ENCODE measurements at regions not wholly inside any gene's neighbourhood (a gene's known extent, or its start where the extent isn't known, plus 50 kb on each side); places are given as distances from the start of the nearest gene placed in this dataset.

DNA sequence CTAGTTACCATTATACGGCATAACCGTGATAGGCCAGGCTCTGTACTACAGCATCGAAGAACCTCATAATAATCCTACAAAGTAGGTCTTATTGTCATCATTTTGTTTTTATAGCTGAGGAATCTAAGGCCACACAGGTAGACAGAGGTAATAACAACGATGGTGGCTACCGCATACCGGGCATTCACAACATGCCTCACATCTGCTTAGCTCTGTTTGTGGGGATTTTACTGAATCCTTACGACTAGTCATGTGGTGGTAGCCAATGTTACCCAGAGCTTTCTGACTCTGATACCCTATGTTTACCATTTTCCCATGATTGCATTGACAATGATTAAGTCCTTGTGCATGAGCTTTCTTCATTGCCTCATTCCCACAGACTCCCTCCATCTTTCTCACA is 269.4 kb downstream of the TCF7L2 start:
- no peak overlapping the region for H2AK5ac ChIP-seq (ENCODE audit: low read depth, low read length)
- H3K27me3 ChIP-seq (ENCODE audit: control insufficient read depth in 3 of 3, insufficient read depth in 3 of 3, low read depth in 1 of 3, low read length in 3 of 3), result no peaks in the 10 kb centered on the region
- no peak overlapping the region for H2BK15ac ChIP-seq (ENCODE audit: low read length)
- no peak overlapping the region for H4K91ac ChIP-seq (ENCODE audit: low read depth, low read length, poor library complexity)
- no peaks in the 10 kb centered on the region for H3K9me3 ChIP-seq (replicated peaks in 1 of 2; ENCODE audit: control insufficient read depth in 2 of 2, insufficient read depth in 1 of 2, low read depth in 1 of 2, low read length in 2 of 2)
- H2BK120ac ChIP-seq (ENCODE audit: low read depth, low read length), result no peak overlapping the region
- WGBS, 2 donors (ENCODE audit: extremely low coverage in 2 of 2, insufficient read length in 2 of 2, insufficient replicate concordance in 1 of 2), result no CpG with 5 or more reads among the region's 7 CpGs
- no peak overlapping the region for H3K4me3 ChIP-seq (ENCODE audit: low read length in 2 of 2)
- no peak overlapping the region for H3K18ac ChIP-seq (ENCODE audit: low read length)
- H4K8ac ChIP-seq (ENCODE audit: low read depth, low read length), result no peak overlapping the region
- DNase-seq (ENCODE audit: low spot score), result no peak
- no peak overlapping the region for H3K23ac ChIP-seq (ENCODE audit: low read depth, low read length, poor library complexity)
- no peaks in the 10 kb centered on the region for H3K36me3 ChIP-seq (replicated peaks in 1 of 2; ENCODE audit: control insufficient read depth in 2 of 2, insufficient read depth in 2 of 2, low read length in 2 of 2)
- no peak overlapping the region for H2BK12ac ChIP-seq (ENCODE audit: low read length)
- H2AFZ ChIP-seq (ENCODE audit: low read length), result no peak overlapping the region
- no peak overlapping the region for H3K27ac ChIP-seq (replicated peaks; ENCODE audit: low read length)
- H3K4me1 ChIP-seq (ENCODE audit: control insufficient read depth in 2 of 2, insufficient read depth in 1 of 2, low read depth in 1 of 2, low read length in 2 of 2), result peaks cover 0 to 1% of the 10 kb centered on the region in 2 donors
- no peak overlapping the region for H3K9ac ChIP-seq (ENCODE audit: low read depth, low read length, poor library complexity)
- H2BK5ac ChIP-seq (ENCODE audit: low read length), result no peak overlapping the region
- H3K14ac ChIP-seq (ENCODE audit: low read length), result no peak overlapping the region
- H3K4me2 ChIP-seq (ENCODE audit: insufficient read depth, low read length, poor library complexity, severe bottlenecking), result no peak overlapping the region
- H3K4ac ChIP-seq (ENCODE audit: low read length), result no peak overlapping the region
- no peaks in the 10 kb centered on the region for H3K79me1 ChIP-seq (ENCODE audit: low read depth, low read length)

- no peak overlapping the region for H2BK120ac ChIP-seq (ENCODE audit: low read depth, low read length)
- no peak overlapping the region for H3K9ac ChIP-seq (ENCODE audit: low read depth, low read length, poor library complexity)
- no peak overlapping the region for H2BK5ac ChIP-seq (ENCODE audit: low read length)
- H3K9me3 ChIP-seq (replicated peaks in 1 of 2; ENCODE audit: control insufficient read depth in 2 of 2, insufficient read depth in 1 of 2, low read depth in 1 of 2, low read length in 2 of 2), result no peaks in the 10 kb centered on the region
- H3K4me2 ChIP-seq (ENCODE audit: insufficient read depth, low read length, poor library complexity, severe bottlenecking), result no peak overlapping the region
- no peak overlapping the region for H3K27ac ChIP-seq (replicated peaks; ENCODE audit: low read length)
- no peak overlapping the region for H4K8ac ChIP-seq (ENCODE audit: low read depth, low read length)
- H3K4me3 ChIP-seq (ENCODE audit: low read length in 2 of 2), result no peak overlapping the region
- H3K23ac ChIP-seq (ENCODE audit: low read depth, low read length, poor library complexity), result no peak overlapping the region
- H3K36me3 ChIP-seq (replicated peaks in 1 of 2; ENCODE audit: control insufficient read depth in 2 of 2, insufficient read depth in 2 of 2, low read length in 2 of 2), result no peaks in the 10 kb centered on the region
- H3K18ac ChIP-seq (ENCODE audit: low read length), result no peak overlapping the region
- H2BK15ac ChIP-seq (ENCODE audit: low read length), result no peak overlapping the region
- no peak overlapping the region for H2BK12ac ChIP-seq (ENCODE audit: low read length)
- H3K4me1 ChIP-seq (ENCODE audit: control insufficient read depth in 2 of 2, insufficient read depth in 1 of 2, low read depth in 1 of 2, low read length in 2 of 2), result peaks cover 0 to 3% of the 10 kb centered on the region in 2 donors
- H2AK5ac ChIP-seq (ENCODE audit: low read depth, low read length), result no peak overlapping the region
- no peak overlapping the region for H3K14ac ChIP-seq (ENCODE audit: low read length)
- no peak overlapping the region for H2AFZ ChIP-seq (ENCODE audit: low read length)
- no peak overlapping the region for H4K91ac ChIP-seq (ENCODE audit: low read depth, low read length, poor library complexity)
- WGBS, 2 donors (ENCODE audit: extremely low coverage in 2 of 2, insufficient read length in 2 of 2, insufficient replicate concordance in 1 of 2), result no CpG with 5 or more reads among the region's 6 CpGs
- DNase-seq (ENCODE audit: low spot score), result no peak
- no peaks in the 10 kb centered on the region for H3K27me3 ChIP-seq (ENCODE audit: control insufficient read depth in 3 of 3, insufficient read depth in 3 of 3, low read depth in 1 of 3, low read length in 3 of 3)
- H3K79me1 ChIP-seq (ENCODE audit: low read depth, low read length), result no peaks in the 10 kb centered on the region
- H3K4ac ChIP-seq (ENCODE audit: low read length), result no peak overlapping the region
These were observed 271.7 kb downstream of the TCF7L2 start for GRCh38 chr10:113221756-113222168.

GRCh38 chr10:113222207-113222606 is 272.2 kb downstream of the TCF7L2 start:
- Histone ChIP-seq H3K9ac (ENCODE audit: low read depth, low read length, poor library complexity) (no peak overlapping the region), H3K9me3 (replicated peaks in 1 of 2; ENCODE audit: control insufficient read depth in 2 of 2, insufficient read depth in 1 of 2, low read depth in 1 of 2, low read length in 2 of 2) (no peaks in the 10 kb centered on the region), H3K4ac (ENCODE audit: low read length) (no peak overlapping the region), H3K4me3 (ENCODE audit: low read length in 2 of 2) (no peak overlapping the region), H3K4me1 (ENCODE audit: control insufficient read depth in 2 of 2, insufficient read depth in 1 of 2, low read depth in 1 of 2, low read length in 2 of 2) (peaks cover 0 to 3% of the 10 kb centered on the region in 2 donors), H2BK12ac (ENCODE audit: low read length) (no peak overlapping the region), H3K23ac (ENCODE audit: low read depth, low read length, poor library complexity) (no peak overlapping the region), H3K18ac (ENCODE audit: low read length) (no peak overlapping the region), H2BK15ac (ENCODE audit: low read length) (no peak overlapping the region), H4K8ac (ENCODE audit: low read depth, low read length) (no peak overlapping the region), H3K79me1 (ENCODE audit: low read depth, low read length) (no peaks in the 10 kb centered on the region), H3K36me3 (replicated peaks in 1 of 2; ENCODE audit: control insufficient read depth in 2 of 2, insufficient read depth in 2 of 2, low read length in 2 of 2) (no peaks in the 10 kb centered on the region), H3K27me3 (ENCODE audit: control insufficient read depth in 3 of 3, insufficient read depth in 3 of 3, low read depth in 1 of 3, low read length in 3 of 3) (no peaks in the 10 kb centered on the region), H3K14ac (ENCODE audit: low read length) (no peak overlapping the region), H2BK120ac (ENCODE audit: low read depth, low read length) (no peak overlapping the region), H2AK5ac (ENCODE audit: low read depth, low read length) (no peak overlapping the region), H2AFZ (ENCODE audit: low read length) (no peak overlapping the region), H3K4me2 (ENCODE audit: insufficient read depth, low read length, poor library complexity, severe bottlenecking) (no peak overlapping the region), H4K91ac (ENCODE audit: low read depth, low read length, poor library complexity) (no peak overlapping the region), H2BK5ac (ENCODE audit: low read length) (no peak overlapping the region), H3K27ac (replicated peaks; ENCODE audit: low read length) (no peak overlapping the region)
- DNase-seq (ENCODE audit: low spot score), result no peak
- no CpG with 5 or more reads among the region's 12 CpGs for WGBS, 2 donors (ENCODE audit: extremely low coverage in 2 of 2, insufficient read length in 2 of 2, insufficient replicate concordance in 1 of 2)

DNA sequence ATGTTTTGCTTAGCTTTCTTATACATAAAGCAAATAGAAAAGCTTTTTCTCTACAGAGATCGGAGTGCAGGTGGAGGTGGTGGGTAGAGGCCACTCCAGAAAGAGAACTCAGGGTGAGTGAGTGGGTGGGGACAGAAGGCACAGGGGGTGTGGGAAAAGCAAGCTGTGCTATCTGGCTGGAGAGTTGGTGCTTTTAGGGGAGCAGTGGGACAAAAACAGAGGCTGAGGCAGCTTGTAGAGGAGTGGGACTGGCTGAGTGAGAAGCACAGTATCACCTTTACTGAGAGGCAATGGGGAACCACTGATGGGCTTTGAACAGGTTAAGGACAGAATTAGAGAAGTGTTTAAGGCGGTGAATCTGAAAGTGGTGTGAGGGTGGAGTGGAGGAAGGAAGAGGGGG is 275.3 kb downstream of the TCF7L2 start:
- H2BK12ac ChIP-seq (ENCODE audit: low read length), result no peak overlapping the region

More for the DNA sequence above, 275.3 kb downstream of the TCF7L2 start:
- no peak overlapping the region for H3K9ac ChIP-seq (ENCODE audit: low read depth, low read length, poor library complexity)
- H3K9me3 ChIP-seq (replicated peaks in 1 of 2; ENCODE audit: control insufficient read depth in 2 of 2, insufficient read depth in 1 of 2, low read depth in 1 of 2, low read length in 2 of 2), result no peaks in the 10 kb centered on the region
- 100% methylated on average over 1 of the region's 2 CpGs; no CpG with 5 or more reads in 1 of the 2 donors for WGBS, 2 donors (ENCODE audit: extremely low coverage in 2 of 2, insufficient read length in 2 of 2, insufficient replicate concordance in 1 of 2)
- H3K23ac ChIP-seq (ENCODE audit: low read depth, low read length, poor library complexity), result no peak overlapping the region
- no peak overlapping the region for H2AFZ ChIP-seq (ENCODE audit: low read length)
- DNase-seq (ENCODE audit: low spot score), result no peak
- H4K8ac ChIP-seq (ENCODE audit: low read depth, low read length), result no peak overlapping the region
- no peak overlapping the region for H2BK5ac ChIP-seq (ENCODE audit: low read length)
- no peak overlapping the region for H3K18ac ChIP-seq (ENCODE audit: low read length)
- peaks cover 2% of the 10 kb centered on the region in 2 donors for H3K4me1 ChIP-seq (ENCODE audit: control insufficient read depth in 2 of 2, insufficient read depth in 1 of 2, low read depth in 1 of 2, low read length in 2 of 2)
- no peak overlapping the region for H3K14ac ChIP-seq (ENCODE audit: low read length)
- H3K4me3 ChIP-seq (ENCODE audit: low read length in 2 of 2), result no peak overlapping the region
- no peaks in the 10 kb centered on the region for H3K27me3 ChIP-seq (ENCODE audit: control insufficient read depth in 3 of 3, insufficient read depth in 3 of 3, low read depth in 1 of 3, low read length in 3 of 3)
- H2BK15ac ChIP-seq (ENCODE audit: low read length), result no peak overlapping the region
- H3K4ac ChIP-seq (ENCODE audit: low read length), result no peak overlapping the region
- H3K79me1 ChIP-seq (ENCODE audit: low read depth, low read length), result no peaks in the 10 kb centered on the region
- no peak overlapping the region for H3K4me2 ChIP-seq (ENCODE audit: insufficient read depth, low read length, poor library complexity, severe bottlenecking)
- no peak overlapping the region for H2BK120ac ChIP-seq (ENCODE audit: low read depth, low read length)
- no peak overlapping the region for H3K27ac ChIP-seq (replicated peaks; ENCODE audit: low read length)
- H3K36me3 ChIP-seq (replicated peaks in 1 of 2; ENCODE audit: control insufficient read depth in 2 of 2, insufficient read depth in 2 of 2, low read length in 2 of 2), result no peaks in the 10 kb centered on the region
- no peak overlapping the region for H2AK5ac ChIP-seq (ENCODE audit: low read depth, low read length)
- no peak overlapping the region for H4K91ac ChIP-seq (ENCODE audit: low read depth, low read length, poor library complexity)

Data from neuronal stem cell (in vitro differentiated cells).